GM21825 (cell line): ENCODE measurements at regions not wholly inside any gene's neighbourhood (a gene's known extent, or its start where the extent isn't known, plus 50 kb on each side); places are given as distances from the start of the nearest gene placed in this dataset.
"Not testable (repeated sequence)": the region's sequence is repeated elsewhere in the genome, so short reads cannot be mapped to it uniquely, and the experiment has no call there.

Experiments used
- ATAC-seq: cut with Tn5 transposase; IDR thresholded peaks from one replicate; pipeline ENCODE4 v1.9.1; 2021; ENCODE audit warnings: mild to moderate bottlenecking, moderate library complexity; ENCODE audit not compliant: unreplicated experiment

DNA sequence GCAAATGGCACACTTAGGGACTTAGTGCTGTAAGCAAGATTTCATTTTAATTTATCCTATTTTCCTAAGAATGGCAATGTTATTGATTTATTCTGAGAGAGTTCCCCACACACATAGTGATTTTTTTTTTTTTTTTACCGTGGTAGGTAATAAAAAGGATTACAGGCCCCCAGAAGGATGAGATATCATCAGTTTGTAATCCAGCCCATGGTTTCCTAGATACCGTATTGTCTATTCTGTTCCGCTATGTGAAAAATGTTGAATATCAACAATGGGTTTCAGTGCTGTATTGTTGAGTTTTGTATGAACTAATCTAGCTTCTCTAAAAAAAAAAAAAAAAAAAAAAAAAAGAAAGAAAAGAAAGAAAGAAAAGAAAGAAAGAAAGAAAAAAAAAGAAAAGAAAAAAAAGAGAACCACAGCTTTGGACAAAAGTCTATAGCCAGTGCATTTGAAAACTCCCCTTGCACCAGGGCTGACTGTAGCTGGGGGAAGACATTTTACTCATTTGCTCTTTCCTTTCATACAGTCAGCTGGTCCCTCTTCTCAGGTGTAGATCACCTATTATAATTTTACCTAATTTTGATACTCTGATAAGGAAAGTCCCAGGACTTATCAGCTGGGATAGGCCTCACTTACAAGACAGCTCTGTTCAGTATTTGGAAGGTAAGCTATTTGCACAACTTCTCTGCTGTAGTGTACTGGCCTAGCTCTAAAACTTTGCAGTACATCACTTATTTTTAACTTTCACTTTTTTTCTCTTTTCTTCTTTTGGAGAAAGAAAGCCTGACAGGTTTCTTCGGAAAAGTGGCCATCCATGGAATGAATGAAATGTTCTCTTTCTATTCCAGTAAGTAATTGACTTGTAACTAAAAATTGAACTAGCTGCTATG is 101.4 kb upstream of the SOX2 start:
- no peak for ATAC-seq

DNA sequence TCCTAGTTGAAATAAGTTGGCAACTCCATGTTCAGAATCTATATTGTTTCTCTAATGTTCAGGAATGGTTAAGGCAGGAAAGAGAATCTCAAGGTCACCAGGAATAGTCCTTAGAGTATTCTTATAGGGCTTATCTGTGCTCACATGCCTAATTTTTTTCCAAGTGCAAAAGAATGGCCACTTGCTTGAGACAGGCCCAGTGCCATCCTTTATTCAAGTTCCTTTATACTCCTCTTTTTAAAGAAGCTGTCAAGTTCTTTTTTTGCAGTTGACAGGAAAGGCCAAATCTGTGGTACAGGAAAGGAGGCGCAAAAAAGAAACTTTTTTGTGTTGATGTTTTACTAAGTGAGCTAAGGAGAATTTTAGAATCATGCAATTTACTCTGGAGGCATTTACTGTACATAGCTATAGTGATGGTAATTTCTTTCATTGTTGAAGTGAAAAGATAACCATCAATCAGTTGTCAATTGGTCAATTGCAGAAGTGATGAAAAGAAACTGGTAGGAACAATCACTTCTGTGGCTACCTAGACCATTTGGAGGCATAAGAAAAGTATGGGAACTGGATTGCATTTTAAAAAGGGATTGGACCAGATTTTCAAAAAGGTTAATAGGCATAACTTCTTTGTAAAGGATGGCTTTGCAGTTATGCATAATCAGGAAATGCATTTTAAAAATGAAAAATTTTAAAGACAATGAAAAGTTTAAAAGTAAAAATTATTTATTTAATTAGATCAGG is 102.5 kb upstream of the SOX2 start:
- ATAC-seq = no peak

DNA sequence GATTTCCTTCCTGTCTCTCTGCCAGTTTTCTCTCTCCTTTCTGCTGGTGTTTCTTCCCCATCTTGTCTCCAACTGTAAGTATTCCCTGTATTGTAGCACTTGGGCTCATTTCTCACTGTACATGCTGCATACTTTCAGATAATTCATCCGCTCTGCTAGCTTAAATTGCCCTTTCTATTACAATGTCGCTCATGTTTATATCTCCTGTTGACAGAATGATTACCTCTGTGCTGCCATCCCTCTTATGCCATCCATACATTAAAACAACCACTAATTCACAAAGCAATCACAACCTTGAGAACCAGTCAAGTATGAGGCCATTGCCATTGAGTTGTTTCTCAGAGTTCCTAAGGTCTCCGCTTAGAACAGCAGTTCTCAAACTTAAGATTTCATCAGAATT is 107.5 kb upstream of the SOX2 start:
- no peak for ATAC-seq

DNA sequence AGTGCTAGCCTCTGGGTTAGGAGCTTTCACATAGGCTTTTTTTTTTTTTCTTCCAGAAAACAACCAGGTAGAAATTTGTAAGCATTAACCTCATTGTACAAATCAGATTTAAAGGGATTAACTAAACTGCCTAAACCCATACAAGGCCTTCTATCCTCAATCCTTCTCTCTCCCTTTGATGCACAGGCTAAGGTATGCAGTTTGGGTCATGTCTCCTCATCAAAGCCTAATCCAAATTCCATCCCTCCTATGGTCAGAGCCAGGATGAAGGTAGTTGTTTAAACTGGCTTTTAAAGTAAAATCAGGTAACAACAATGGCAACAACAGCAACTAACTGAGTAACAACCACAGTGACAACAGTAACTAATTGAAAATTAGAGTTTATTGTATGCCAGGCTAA is 115.6 kb upstream of the SOX2 start:
- no peak for ATAC-seq

DNA sequence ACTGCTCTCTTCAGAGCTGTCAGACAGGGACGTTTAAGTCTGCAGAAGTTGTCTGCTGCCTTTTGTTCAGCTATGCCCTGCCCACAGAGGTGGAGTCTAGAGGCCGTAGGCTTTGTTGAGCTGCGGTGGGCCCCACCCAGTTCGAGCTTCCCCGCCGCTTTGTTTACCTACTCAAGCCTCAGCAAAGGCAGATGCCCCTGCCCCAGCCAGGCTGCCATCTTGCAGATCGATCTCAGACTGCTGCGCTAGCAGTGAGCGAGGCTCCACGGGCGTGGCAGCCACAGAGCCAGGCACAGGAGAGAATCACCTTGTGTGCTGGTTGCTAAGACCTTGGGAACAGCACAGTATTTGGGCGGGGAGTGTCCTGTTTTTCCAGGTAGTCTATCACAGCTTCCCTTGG is 120.8 kb upstream of the SOX2 start:
- ATAC-seq = not testable (repeated sequence)

DNA sequence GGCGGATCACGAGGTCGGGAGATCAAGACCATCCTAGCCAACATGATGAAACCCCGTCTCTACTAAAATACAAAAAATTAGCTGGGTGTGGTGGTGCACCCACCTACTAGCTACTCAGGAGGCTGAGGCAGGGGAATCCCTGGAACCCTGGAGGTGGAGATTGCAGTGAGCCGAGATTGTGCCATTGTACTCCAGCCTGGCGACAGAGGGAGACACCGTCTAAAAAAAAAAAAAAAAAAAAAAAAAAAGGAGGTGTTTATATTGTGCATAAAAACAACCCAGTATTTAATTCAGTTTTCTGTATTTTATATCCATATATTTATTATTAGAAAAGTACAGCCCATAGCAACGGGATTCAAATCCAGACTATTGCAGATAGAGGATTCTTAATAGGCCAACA is 129.1 kb upstream of the SOX2 start:
- ATAC-seq = no peak

DNA sequence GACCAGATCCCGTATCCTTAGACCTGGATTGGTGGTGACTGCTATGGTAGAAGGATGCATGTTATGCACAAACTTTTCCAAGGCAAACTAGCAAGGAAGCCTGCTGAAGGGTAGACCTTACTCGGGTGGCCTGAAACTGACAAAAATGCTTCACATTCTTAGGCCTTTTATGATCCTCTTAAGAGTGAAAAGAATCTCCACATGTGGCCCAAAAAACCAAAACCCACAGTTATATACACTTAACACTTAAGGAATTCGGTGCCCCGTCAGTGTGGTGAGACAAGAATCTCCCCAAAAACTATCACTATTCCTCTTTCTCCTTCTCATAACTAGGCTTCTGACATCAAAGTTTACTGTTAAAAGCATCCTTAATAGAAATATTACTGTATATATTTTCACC is 130.1 kb upstream of the SOX2 start:
- ATAC-seq = no peak

DNA sequence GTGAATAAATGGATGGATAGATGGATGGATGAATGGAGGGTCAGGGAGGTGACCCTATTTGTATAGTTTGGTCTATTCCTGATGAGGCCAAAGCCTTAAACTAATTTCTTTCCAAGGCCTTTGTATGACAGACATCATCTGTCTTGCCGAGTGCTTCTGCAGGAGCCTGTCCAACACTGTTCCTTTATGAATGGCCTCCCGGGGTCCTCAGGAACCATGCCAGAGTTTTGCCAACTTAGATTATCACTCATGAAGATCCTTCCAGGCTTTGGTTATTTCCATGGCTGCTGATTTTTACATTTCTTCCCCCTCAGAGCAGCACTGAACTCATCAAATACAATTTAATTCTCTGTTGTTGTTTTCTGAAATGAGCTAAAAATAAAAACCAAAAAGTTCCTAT is 133.0 kb upstream of the SOX2 start:
- no peak for ATAC-seq

DNA sequence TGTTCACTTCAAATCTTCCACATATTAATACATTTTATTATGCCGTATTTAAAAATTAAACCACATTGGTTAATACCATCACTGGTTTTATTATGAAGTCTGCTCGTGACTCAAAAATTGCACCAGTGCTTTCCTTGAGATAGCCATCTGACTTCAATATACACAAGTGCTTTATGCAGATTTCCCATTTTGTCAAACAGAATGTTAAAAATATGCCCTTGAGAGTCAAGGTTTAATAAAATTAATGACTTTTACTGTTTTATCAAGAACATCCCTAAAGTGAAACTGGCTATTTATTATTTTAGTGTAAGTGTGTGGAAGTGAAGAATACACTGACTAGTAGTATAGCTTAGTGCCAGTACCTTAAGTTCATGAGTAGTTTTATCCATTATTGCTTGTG is 139.3 kb upstream of the SOX2 start:
- no peak for ATAC-seq

DNA sequence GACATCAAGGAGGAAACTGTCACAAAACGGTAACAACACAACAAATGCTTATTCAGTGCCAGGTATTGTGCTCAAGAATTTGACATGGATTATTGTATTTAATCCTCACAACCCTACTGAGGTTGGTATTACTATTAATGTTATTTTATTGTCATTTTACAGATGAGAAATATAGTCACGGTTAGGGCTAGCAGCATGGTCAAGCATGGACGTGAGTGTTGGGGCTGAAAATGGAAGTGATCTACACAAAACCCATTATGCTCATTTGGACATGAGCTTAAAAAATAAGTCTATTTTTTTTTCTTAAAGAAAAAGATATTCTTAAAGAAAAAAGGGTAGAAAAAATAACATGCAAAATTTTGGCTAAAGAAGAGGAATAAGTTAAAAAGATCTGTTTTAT is 141.3 kb upstream of the SOX2 start:
- no peak for ATAC-seq

DNA sequence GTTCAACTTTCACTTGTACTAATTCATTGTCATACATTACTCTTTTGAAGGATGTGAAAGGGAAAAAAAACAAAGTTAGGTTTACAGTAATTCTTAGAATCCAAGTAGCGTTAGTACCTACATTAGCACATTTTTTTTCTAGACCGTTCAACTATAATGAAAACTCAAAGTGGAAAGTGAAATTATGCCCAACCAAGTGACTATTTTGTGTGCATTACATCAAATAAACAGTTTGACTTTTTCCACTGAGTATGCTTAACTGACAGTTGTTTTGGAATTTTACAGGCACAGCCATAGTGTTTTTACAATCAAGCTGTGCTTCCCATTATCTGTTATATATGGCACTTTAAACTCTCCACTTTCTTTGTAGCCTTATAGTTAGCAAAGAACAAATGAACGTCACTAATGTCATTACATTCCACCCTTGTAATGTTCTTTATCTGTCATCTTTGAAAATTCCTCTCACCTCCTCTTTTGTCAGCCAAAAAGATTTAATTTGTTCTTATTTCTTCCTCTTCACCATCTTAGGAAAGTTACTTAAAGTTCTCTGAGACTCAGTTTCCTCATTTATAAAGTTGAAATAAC is 142.3 kb upstream of the SOX2 start:
- no peak for ATAC-seq

DNA sequence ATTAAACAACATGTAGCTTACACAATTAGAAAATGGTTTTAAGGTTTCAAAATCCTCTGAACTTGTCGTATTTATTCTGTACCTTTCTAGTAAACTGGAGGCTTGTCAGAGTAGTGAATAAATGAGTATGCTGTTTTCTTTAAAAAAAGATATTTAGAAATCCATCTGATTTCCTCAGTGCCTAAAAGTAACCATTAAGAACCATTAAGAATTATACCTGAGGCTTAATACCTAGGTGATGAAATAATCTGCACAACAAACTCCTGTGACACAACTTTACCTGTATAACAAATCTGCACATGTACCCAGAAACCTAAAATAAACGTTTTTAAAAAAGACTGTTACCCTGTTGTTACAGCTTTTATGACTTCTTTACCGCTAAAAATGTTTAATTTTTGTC is 143.0 kb upstream of the SOX2 start:
- ATAC-seq = no peak

DNA sequence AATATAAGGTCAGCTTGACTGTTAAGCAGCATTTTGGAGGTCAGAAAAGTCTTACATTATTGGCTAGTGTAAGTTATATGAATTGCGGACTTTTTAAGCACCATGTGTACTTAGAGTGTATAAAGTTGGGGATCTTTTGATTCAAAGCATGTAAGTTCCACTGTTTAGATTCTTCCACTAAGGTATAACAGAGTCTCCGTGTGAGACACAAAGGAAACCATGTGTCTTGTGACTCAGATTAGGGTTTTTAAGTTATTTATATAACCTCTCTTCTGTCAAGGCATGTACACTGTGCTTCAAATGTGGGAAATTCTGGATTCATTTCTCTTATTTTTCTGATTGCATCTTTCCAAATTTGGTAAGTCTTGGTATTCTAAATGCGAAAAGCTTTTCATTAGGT is 143.5 kb upstream of the SOX2 start:
- ATAC-seq = no peak

DNA sequence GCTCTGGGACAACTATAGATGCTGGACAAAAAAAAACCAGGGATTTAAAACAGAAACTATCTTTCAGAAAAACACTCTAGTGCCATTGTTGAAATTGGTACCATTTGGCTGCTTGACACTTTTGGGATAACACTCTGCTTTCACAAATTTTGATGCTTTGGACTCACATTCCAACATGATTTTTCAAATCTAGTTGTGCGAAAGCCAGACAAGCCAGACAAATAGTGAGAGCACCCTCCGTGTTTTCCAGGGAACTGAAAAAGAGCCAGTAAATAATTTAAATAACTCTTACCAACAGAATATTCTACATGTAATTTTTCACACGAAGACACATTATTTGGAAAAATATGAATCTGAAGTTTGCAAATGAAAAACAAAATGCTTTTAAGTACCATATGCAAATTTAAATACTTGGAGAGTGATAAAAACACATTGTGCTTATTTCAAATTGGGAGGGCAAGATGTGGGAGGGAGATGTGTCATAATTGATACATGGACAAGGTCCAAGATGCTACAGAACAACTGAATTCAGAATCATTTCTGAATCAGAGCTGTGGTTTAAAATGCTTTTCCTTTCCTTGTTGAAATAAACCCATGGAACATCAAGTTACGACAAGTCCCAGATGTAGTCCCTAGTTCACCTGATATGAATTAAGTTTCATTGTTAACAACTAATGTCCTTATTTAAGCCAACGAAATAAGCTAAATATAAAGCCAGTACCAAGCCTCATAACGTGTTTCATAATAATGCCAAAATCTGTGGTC is 144.2 kb upstream of the SOX2 start:
- no peak for ATAC-seq

DNA sequence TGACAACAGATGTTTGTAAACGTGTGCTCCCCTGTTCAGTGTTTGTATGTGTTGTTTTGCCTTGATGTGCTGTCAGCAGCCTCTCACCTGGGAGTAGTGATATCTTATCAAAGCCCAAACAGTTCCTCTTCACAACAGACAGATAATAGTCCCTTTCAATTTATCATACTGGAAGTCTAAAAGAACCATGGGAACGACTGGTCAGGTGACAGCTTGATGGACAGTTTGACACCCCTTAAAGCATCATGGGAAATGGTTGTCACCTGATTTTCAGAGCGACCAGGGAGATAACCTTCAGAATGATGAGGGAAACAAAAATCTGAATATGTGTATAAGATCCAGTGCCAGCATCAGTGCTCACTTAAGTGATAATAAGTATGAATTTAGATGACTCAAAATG is 146.3 kb upstream of the SOX2 start:
- ATAC-seq = no peak

DNA sequence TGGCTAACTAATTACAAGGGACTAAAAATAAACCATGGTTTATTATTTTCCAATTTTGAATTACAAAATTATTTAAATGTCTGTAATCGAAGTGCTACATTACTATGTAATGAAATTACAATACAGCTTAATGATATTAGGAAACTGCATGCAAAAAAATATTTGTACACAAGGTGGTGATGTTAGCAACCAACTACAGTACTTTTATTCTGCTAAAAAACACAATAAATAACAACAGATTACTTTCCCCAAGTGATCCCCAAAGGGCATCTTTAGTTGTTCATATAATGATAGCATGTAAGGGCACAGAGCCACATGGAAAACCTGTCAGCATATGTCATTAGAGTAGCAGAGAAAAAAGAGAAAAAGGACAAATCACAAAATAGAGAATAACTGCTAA is 147.5 kb upstream of the SOX2 start:
- ATAC-seq = no peak

DNA sequence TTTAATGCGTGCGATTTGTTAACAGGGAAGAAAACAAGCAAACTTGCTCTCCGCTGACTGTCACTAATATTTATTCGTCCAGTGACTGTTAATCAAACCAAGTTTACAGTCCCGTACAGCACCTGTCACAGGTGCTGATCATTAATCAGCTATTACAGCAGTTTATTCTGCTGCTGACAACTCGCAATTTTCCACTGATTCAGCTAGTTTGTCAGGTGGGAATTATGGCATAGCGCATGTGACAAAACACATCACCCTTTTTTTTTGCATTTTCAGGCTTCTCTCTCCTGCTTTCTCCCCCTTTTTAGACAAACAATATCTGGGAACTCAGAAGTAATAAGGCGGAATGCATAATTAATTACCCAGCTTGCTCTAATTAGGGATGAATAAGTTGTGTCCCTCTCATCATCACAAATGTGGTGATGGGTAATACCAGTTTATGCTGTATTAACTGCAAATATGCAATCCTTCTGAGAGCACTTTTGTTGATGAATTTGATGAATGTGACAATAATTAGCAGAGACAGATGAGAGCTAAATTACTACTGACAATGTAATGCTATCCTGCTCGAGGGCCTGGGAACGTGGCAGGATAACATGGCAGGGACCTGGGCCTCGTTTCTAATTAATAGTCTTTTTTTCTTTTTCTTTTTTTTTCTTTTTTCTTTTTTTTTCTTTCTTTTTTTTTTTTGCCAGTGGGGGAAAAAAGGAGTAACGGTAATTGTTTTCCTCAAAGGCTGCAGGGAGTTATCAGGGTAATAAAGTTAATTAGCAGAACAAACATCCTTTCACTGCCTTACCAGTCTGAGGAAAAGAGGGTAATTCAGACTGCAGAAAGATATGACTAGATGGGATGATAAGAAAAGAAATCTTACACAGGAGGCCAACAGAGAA is 150.3 kb upstream of the SOX2 start:
- ATAC-seq = no peak

DNA sequence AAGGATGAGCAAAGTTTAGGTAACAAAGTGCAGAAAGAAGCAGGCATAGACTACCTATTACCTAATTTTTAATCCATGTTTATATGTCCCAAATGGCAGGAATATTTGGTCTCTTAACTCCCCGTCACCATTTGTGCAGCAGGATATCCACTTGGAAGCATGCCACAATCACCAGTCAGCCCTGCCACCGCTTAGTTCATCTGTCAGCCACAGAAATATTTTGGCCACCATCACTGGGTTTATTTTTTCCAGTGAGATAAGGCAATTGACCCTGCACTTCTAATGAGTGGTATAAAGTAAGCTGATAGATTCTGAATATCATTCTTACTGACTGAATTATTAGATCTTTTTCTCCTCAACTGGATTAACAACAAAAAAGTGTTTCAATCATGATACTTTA is 152.9 kb upstream of the SOX2 start:
- ATAC-seq = no peak

DNA sequence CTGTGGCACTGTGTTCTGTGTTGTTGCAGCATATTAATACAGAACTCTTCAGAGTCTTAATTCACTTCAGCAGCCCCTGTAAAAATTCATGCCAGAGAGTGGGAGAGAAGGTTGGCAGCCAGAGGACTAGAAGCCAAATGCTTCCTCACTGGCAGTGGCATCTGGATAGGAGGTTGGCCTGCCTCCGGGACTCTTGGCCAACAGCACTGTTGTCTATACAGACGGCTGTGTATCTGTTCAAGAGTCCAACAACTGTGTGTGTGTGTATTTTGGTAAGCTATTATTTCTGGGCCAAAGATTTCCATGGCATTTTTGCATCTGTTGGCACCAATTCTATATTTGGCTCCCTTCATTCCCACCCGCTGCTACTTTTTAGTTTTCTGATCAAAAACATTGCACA is 156.0 kb upstream of the SOX2 start:
- no peak for ATAC-seq

DNA sequence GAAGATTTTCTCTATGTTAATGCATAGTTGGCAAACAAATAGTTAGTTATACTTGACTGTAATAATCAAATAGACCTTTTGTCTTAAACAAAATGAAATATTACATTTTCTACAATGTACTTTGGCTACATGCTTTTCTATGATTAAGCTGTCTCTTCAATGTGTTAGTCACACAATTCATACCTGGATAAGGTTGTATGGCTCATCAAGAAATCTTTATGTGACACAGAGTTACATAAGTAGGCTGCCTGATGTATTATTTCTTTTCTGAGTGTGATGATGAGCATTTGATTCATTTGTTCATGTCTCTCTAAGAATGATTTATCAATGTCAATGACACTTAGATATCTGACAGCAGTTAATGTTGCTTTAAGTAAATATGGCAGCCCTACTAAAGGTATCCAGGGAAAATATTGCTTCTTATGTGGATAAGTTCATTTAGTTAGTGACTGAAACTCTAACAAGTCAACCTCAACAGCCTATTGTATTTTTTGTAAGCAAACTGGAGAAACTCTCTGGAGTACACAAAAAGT is 157.4 kb upstream of the SOX2 start:
- ATAC-seq = no peak
